NCI-H2107 (cell line): ENCODE measurements at regions not wholly inside any gene's neighbourhood (a gene's known extent, or its start where the extent isn't known, plus 50 kb on each side); places are given as distances from the start of the nearest gene placed in this dataset.
"Not testable (repeated sequence)": the region's sequence is repeated elsewhere in the genome, so short reads cannot be mapped to it uniquely, and the experiment has no call there.

Experiments
- DNase-seq: peaks from one replicate; lab custom pipeline; 2025; lab: John Stamatoyannopoulos, UW

GRCh38 chr1:96424877-96425276 is 296.7 kb upstream of the PTBP2 start:
- no peak for DNase-seq

DNA sequence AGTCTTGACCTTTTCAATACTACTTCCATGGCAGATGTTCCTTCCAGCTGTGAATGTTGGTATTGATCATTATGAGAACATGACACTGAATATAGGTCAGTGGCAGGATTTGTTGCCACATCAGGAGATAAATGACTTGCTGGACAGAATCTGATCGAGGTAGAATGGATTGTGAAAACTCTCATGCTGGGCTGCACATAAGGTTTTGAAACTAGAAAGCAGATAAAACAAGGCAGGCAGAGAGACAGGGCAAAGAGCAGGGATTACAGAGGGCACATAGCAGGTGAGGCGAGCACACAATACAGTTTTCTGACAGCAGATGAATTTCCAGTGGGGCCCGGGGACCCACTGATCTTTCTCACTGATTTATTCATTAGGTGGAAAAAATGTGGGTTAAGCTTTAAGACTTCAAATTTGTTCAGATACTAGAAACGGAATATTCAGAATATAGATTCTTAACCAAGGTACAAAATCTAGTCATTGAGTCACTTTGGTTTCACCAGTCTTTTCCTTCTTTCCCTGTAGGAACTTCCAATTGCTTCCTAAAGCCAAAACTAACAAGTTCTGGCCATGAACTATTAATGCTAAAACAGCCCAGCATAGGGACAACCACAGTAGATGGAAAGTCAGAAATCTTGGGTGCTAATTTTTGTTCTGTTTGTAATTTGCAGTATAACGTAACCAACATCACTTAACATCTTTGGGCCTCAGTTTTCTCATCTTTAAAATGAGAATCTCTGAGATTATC is 296.0 kb upstream of the PTBP2 start:
- no peak for DNase-seq

DNA sequence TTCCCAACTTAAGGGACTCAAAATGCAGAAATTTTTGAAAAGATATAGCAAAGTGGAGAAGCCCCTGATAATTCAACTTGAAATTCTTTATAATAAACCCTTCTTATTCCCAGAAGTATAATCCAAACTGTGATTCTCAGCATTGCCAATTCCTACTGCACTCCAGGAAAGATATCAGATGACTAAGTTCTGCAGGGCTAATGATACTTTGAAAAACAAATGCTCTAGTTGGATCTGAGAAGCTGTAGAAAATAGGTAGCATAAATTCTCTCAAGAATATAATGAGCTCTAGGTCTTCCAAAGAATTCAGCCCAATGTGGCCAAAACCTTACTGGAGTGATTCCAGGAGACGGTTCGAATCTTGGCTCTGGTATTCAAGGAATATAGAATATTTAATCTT is 294.0 kb upstream of the PTBP2 start:
- no peak for DNase-seq

DNA sequence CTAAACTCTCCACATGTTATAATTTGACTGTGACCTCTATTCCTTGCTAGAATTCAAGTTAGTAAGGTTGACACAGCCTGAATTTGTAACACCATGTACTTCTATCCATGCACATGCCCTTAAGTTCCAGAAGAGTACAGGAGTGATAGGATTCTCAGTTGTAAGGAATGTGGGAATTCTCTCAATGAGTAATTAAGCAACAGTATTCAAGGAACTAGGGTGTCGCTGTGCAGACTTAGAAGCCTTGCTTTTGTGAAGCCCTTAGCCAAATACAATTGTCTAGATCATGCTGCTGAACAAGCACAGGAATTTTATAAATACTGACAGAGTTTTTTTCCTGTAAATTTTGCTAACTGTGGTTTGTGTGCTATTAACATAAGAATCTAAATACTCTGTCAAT is 276.3 kb upstream of the PTBP2 start:
- no peak for DNase-seq

- no peak for DNase-seq
Observed at GRCh38 chr1:96464066-96464465, 257.5 kb upstream of the PTBP2 start.

GRCh38 chr1:96464522-96464921 is 257.1 kb upstream of the PTBP2 start:
- no peak for DNase-seq

DNA sequence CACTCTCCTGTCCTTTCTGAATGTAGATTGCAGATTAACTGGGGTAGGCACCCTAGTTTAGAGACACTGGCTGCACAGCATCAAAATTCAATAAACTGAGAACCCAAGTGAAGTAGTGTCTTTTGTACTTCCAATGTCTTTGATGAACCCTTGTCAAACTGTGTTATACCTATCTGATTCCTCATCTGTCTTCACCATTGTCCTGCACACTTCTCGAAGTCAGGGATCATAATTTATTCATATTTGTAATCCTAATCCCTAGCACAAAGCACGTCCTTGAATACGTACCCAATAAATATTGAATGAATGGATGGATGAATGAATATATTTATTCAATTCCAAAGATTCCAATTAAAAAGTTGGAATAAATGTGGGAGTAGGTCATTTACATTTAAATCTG is 256.6 kb upstream of the PTBP2 start:
- DNase-seq: no peak

DNA sequence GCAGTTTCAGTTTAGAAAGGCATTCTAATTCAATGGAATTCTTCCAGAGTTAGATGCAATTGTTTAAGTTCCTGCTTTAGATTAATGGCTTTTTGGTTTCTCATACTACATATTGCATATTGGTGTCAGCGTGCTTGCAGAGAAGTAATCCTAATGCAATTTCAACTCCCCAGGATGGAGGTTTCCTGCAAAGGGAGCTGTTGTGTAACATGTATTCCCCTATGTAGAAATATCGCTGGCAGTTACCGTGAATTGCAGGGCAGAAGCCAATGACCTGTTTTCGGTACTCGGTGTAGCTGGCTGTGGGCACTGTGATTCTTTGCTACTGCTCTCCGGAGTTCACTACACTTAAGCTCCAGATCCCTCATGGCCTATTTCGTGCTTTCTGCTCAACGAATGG is 256.1 kb upstream of the PTBP2 start:
- DNase-seq: no peak

- no peak for DNase-seq
Observed at GRCh38 chr1:96466842-96467241, 254.7 kb upstream of the PTBP2 start.

DNA sequence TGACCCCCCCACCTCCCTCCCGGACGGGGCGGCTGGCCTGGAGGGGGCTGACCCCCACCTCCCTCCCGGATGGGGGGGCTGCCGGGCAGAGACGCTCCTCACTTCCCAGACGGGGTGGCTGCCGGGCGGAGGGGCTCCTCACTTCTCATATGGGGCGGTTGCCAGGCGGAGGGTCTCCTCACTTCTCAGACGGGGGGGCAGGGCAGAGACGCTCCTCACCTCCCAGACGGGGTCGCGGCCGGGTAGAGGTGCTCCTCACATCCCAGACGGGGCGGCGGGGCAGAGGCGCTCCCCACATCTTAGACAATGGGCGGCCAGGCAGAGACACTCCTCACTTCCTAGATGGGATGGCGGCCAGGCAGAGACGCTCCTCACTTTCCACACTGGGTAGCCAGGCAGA is 251.9 kb upstream of the PTBP2 start:
- not testable (repeated sequence) for DNase-seq

DNA sequence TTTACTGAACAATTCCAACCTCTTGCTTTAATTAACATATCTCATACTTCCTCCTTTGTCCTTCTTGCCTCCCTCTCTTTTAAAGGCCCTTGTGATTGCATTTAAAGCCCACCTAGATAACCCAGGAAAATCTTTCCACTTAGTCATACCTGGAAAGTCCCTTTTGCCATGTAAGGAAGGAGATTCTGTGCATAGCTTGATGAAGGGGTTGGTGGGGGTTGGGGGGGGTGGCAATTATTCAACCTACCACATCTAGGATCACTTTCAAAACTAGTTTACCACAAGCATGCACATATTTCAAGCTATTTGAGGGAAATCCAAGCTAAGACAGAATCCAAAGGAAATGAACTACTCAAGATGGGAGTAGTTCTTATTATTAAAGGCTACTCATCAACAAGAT is 249.1 kb upstream of the PTBP2 start:
- no peak for DNase-seq

- no peak for DNase-seq
Observed at GRCh38 chr1:96473791-96474434, 247.7 kb upstream of the PTBP2 start.

DNA sequence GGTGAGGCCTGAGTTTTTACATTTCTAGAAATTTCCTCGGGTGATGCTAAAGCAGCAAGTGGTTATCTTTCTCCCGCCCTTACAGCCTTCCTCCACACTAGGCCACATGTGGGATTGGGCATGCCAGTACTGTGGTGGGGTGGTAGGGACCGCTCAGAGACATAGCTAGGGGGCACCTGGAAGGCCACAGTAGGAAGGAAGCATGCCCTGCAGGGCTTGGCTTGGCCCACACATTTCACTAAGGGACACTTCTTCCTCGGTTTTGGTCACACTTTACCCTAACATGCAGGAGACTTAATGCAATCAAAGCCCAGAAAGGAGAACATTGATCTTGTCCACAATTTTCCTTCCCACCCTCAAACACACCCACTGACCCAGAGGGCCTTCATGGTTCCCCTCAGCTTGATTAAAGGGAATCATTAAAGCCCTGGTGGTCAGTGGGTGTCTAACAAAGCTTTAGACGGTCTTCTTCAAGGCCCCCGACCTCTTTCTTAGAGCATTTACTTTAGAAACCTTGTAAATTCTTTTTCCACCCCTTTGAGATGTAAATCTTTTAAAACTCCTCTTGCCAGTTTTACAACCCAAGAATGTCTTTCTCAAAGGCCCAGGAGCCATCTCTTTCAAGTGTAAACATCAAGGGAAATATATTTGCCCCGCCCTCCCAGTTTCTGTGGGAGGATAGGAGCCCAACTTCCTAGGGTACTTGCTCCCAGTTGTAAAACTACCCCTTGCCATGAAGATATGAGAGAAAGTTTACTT is 246.4 kb upstream of the PTBP2 start:
- no peak for DNase-seq

GRCh38 chr1:96475903-96476302 is 245.7 kb upstream of the PTBP2 start:
- no peak for DNase-seq

DNA sequence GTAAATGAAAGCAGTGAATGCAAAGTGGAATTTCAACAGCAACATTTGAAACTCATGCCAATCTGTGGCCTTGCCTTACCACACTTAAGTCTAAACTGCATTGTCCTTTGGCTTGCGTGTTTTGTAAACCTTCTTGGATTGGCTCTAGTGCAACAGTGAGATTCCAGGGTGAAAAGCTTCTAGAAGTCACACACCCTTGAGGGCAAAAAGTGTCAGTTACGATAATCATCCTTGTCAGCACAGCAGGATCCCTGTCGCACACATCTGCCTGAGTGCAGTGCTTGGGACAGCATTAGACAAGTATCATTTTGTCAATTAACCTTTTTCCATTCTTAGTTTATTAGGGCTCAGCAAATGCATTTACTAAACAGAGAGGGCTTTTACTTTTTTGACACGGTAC is 243.4 kb upstream of the PTBP2 start:
- no peak for DNase-seq

DNA sequence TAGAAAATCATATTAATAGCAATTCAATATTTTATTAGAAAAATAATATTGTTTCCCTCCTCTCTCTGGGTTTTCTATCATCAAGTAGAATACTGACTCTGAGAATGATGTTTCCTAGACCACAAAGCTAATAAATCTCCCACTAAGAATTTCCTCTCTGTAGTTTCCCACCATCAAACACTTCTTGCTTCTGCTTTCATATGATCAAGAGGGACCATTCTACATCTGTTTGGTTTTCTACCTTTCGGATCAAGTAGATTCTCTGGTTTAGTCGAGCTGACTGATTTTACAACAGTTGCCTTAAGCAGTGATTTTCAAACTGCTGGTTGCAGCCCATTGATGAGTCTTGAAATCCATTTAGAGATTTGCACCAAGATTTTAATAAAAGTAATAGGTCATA is 240.2 kb upstream of the PTBP2 start:
- DNase-seq: no peak

- DNase-seq: no peak
Observed at GRCh38 chr1:96482616-96483015, 239.0 kb upstream of the PTBP2 start.

GRCh38 chr1:96487394-96487793 is 234.2 kb upstream of the PTBP2 start:
- DNase-seq: no peak

DNA sequence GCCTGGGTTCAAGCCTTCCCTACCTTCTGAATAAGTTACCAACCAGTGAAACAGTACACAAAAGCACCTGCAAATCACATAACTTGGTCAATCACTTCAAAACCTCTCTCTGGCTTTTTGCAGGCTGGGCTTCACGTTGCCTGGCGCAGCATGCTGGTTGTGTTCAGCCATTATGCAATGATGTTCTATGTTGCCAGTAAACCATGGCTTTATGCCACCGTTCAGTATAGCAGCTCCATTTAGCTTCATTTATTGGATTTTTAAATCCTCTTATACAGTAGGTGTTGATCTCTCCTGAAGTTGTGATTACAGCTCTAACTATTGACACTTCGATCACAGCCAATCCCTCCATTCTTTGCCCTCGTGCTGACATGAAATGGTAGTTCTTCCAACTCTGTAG is 233.6 kb upstream of the PTBP2 start:
- DNase-seq: no peak

- no peak for DNase-seq
Observed at GRCh38 chr1:96488777-96489176, 232.8 kb upstream of the PTBP2 start.

- DNase-seq: no peak
Observed at GRCh38 chr1:96492236-96492635, 229.3 kb upstream of the PTBP2 start.

DNA sequence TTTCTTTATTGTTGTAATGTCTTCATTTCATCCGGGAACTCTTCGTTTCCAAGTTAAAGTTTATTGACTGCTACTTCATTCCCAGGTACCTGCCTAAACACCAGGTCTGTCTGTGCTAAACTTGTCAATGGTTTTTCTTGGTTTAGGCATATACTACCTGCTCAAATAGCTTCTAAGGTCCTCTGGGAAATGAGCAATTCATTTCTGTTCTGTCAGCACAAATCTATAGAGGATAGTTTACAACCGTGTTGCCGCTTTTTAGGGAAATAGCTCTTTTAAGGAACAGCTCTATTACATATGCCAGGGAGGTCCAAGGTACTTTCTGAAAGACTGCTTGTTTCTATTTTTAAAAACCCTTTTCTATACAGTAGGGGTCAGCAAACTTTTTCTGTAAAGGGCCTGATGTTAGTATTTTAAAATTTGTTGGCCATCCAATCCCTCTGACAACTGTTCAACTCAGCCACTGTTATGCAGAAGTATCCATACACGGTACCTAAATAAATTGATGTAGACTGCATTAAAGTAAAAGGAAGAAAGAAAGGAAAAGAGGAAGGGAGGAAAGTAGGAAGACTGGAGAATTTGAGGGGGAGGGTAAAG is 222.7 kb upstream of the PTBP2 start:
- no peak for DNase-seq

DNA sequence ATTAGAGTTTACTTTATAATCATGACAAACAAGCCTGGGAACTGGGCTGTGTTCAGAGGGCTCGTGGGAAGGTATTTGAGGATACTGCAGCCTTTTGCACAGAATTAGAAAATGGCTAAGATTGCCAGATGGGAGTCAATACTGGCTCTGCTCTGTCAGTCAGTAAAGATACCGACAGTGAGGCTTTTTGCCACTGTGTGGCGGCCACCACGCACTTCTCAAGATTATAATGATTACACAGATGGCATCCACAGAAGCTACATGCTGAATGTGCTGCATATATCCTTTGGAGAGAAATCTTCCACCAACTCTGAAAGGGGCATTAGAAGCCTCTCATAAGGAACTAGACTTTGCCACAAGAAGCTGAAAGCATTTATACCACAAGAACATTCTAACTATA is 213.4 kb upstream of the PTBP2 start:
- DNase-seq: no peak
